GM12878 (cell line): ENCODE measurements at regions not wholly inside any gene's neighbourhood (a gene's known extent, or its start where the extent isn't known, plus 50 kb on each side); places are given as distances from the start of the nearest gene placed in this dataset.

Source experiments
- NFXL1 ChIP-seq: fragments of 450-650 bp; IDR thresholded peaks from 2 replicates; pipeline ENCODE4 v1.6.1; 2017; ENCODE audit warnings: antibody characterized with exemption, mild to moderate bottlenecking, borderline replicate concordance
- TF ChIP-seq, protein P1 (sequence below), 3 experiments: IDR thresholded peaks in 2 of 3; conservative IDR thresholded peaks in 1 of 3; 2 replicates each; pipeline ENCODE4 v1.5.1; 2011; ENCODE audit warnings: low read depth in 3 of 3, low read length in 3 of 3, mild to moderate bottlenecking in 3 of 3, control low read depth in 2 of 3, moderate library complexity in 2 of 3, inconsistent platforms in 1 of 3, mixed read lengths in 1 of 3; ENCODE audit not compliant: control insufficient read depth in 2 of 3, insufficient read depth in 1 of 3; ENCODE audit errors: extremely low read depth in 1 of 3

DNA sequence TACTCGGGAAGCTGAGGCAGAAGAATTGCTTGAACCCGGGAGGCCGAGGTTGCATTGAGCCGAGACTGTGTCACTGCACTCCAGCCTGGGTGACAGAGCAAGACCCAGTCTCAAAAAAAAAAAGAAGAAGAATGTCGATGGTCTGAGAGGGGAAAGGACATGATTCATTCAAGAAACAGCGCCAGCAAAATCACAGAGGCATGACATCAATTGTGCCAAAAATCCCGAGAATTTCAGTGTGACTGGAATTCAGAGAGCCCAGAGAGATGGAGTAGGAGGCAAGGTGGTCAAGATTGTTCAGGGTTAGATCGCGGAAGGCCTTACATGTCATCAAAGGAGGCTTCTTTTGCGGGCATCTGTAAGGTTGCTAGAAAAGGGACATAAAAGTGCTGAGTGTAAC, 483.3 kb downstream of the VRK1 start:
- no peak for TF ChIP-seq NFXL1
- TF ChIP-seq, protein P1, sequence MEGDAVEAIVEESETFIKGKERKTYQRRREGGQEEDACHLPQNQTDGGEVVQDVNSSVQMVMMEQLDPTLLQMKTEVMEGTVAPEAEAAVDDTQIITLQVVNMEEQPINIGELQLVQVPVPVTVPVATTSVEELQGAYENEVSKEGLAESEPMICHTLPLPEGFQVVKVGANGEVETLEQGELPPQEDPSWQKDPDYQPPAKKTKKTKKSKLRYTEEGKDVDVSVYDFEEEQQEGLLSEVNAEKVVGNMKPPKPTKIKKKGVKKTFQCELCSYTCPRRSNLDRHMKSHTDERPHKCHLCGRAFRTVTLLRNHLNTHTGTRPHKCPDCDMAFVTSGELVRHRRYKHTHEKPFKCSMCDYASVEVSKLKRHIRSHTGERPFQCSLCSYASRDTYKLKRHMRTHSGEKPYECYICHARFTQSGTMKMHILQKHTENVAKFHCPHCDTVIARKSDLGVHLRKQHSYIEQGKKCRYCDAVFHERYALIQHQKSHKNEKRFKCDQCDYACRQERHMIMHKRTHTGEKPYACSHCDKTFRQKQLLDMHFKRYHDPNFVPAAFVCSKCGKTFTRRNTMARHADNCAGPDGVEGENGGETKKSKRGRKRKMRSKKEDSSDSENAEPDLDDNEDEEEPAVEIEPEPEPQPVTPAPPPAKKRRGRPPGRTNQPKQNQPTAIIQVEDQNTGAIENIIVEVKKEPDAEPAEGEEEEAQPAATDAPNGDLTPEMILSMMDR (IDR thresholded peaks at IDR 0.05 in 2 of 3, conservative IDR thresholded peaks at IDR 0.05 in 1 of 3; ENCODE audit: control insufficient read depth in 2 of 3, extremely low read depth in 1 of 3, insufficient read depth in 1 of 3, low read depth in 3 of 3, low read length in 3 of 3) = no peak
